Gastroesophageal sphincter (tissue), 3 donors: ENCODE measurements at regions not wholly inside any gene's neighbourhood (a gene's known extent, or its start where the extent isn't known, plus 50 kb on each side); places are given as distances from the start of the nearest gene placed in this dataset.

ENCODE experiments used
- EP300 ChIP-seq: sonication (generic); formaldehyde crosslinking; IDR thresholded peaks from one replicate; pipeline ENCODE4 v1.6.1; 2017; ENCODE audit warnings: antibody characterized with exemption, mild to moderate bottlenecking
- POLR2A ChIP-seq, 2 donors: fragments of 450-650 bp; IDR thresholded peaks; one replicate each; pipeline ENCODE4 v1.6.1; 2017; ENCODE audit warnings: antibody characterized with exemption in 2 of 2, mild to moderate bottlenecking in 2 of 2, moderate library complexity in 1 of 2
- TF ChIP-seq, protein P1 (sequence below), 4 experiments: fragments of 200-600 bp in 2 of 4; fragments of 450-650 bp in 2 of 4; sonication (generic) in 1 of 4; IDR thresholded peaks; one replicate each; pipeline ENCODE4 v1.5.1; 2017 to 2019; ENCODE audit warnings: antibody characterized with exemption in 4 of 4, mild to moderate bottlenecking in 2 of 4, moderate library complexity in 2 of 4

DNA sequence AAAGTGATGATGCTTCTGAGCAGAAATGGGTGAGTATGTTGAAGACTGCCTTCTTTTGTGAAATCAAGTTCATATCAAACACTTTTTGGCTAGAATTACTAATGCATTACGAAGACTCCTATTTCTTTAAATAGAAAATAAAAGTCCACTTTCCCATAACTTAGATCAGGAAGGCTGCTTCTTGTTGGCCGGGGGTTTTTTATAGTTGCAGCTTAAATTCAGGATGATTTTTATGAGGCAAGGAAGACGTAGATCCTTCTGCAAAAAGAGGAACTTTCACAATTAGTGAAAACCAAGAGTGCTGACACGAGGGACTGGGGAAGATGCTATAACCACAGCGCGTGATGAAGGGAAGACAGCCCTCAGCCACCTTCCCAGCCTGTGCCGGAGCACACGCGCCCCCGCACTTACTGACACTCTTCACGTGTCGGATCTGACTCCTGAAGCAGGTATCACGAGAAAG is 206.1 kb upstream of the PRDM1 start:
- TF ChIP-seq, protein P1, sequence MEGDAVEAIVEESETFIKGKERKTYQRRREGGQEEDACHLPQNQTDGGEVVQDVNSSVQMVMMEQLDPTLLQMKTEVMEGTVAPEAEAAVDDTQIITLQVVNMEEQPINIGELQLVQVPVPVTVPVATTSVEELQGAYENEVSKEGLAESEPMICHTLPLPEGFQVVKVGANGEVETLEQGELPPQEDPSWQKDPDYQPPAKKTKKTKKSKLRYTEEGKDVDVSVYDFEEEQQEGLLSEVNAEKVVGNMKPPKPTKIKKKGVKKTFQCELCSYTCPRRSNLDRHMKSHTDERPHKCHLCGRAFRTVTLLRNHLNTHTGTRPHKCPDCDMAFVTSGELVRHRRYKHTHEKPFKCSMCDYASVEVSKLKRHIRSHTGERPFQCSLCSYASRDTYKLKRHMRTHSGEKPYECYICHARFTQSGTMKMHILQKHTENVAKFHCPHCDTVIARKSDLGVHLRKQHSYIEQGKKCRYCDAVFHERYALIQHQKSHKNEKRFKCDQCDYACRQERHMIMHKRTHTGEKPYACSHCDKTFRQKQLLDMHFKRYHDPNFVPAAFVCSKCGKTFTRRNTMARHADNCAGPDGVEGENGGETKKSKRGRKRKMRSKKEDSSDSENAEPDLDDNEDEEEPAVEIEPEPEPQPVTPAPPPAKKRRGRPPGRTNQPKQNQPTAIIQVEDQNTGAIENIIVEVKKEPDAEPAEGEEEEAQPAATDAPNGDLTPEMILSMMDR (IDR thresholded peaks at IDR 0.05) = no peak
- TF ChIP-seq POLR2A (IDR thresholded peaks at IDR 0.05) (no peak), EP300 (no peak)
